H1 (cell line): ENCODE measurements at regions not wholly inside any gene's neighbourhood (a gene's known extent, or its start where the extent isn't known, plus 50 kb on each side); places are given as distances from the start of the nearest gene placed in this dataset.

Experiments
- CTCF ChIA-PET: fragments of 300-600 bp; sonication (Branson Sonifier 250); formaldehyde crosslinking; loops from one replicate; lab custom pipeline; 2021; ENCODE audit not compliant: partially characterized antibody; lab: Charles Lee
- POLR2A ChIA-PET: fragments of 300-600 bp; sonication (Branson Sonifier 250); formaldehyde crosslinking; loops from one replicate; lab custom pipeline; 2021; ENCODE audit warnings: inconsistent platforms; ENCODE audit not compliant: partially characterized antibody; lab: Charles Lee
- DNase-seq, 2 experiments: peaks; one replicate each; pipeline versions ENCODE4 v3.0.0 to v3.0.0-alpha.2; 2010 to 2022; ENCODE audit warnings: low spot score in 2 of 2, low read depth in 1 of 2, mixed read lengths in 1 of 2
- FAIRE-seq: peaks from 2 replicates; lab custom pipeline; 2011; peaks lifted over from hg19 to GRCh38; lab: Jason Lieb, UNC
- H2AFZ ChIP-seq: 2 replicates; pipeline ENCODE4 v1.8.1; 2012; ENCODE audit warnings: low read length, inconsistent platforms
- H2AK5ac ChIP-seq: 2 replicates; pipeline ENCODE4 v1.6.1; 2013; ENCODE audit warnings: low read depth, low read length
- H2BK120ac ChIP-seq: replicated peaks from 2 replicates; pipeline ENCODE3; 2013; ENCODE audit warnings: low read depth, low read length, inconsistent platforms
- H2BK12ac ChIP-seq: 2 replicates; pipeline ENCODE4 v1.6.1; 2013; ENCODE audit warnings: low read depth, low read length
- H2BK15ac ChIP-seq: 2 replicates; pipeline ENCODE4 v1.6.1; 2013; ENCODE audit warnings: low read length
- H2BK20ac ChIP-seq: 2 replicates; pipeline ENCODE4 v1.6.1; 2013; ENCODE audit warnings: low read length
- H2BK5ac ChIP-seq: 2 replicates; pipeline ENCODE4 v1.6.1; 2013; ENCODE audit warnings: low read depth, low read length
- H3K14ac ChIP-seq: 2 replicates; pipeline ENCODE4 v1.6.1; 2013; ENCODE audit warnings: inconsistent platforms; ENCODE audit not compliant: insufficient read length
- H3K18ac ChIP-seq: 2 replicates; pipeline ENCODE4 v1.6.1; 2013; ENCODE audit warnings: low read length; ENCODE audit errors: extremely low read depth
- H3K23ac ChIP-seq: 2 replicates; pipeline ENCODE4 v1.6.1; 2013; ENCODE audit warnings: inconsistent platforms; ENCODE audit not compliant: insufficient read length
- H3K23me2 ChIP-seq: 2 replicates; pipeline ENCODE4 v1.6.1; 2013; ENCODE audit warnings: low read depth, low read length
- H3K27ac ChIP-seq: 2 replicates; pipeline ENCODE4 v1.6.1; 2011; ENCODE audit warnings: low read depth, low read length, inconsistent platforms
- H3K27me3 ChIP-seq, 4 experiments: replicated peaks in 1 of 4; 1 replicate in 1 of 4; 2 replicates in 3 of 4; pipeline versions ENCODE4 v1.6.1 to v1.8.1; 2011 to 2013; ENCODE audit warnings: low read length in 3 of 4, mild to moderate bottlenecking in 3 of 4, inconsistent platforms in 2 of 4, mixed read lengths in 2 of 4, moderate library complexity in 1 of 4; ENCODE audit not compliant: control insufficient read depth in 3 of 4, insufficient read depth in 3 of 4; ENCODE audit errors: extremely low read depth in 1 of 4
- H3K36me3 ChIP-seq, 4 experiments: 2 replicates each; pipeline versions ENCODE4 v1.6.1 to v1.8.1; 2011 to 2013; ENCODE audit warnings: mild to moderate bottlenecking in 4 of 4, low read length in 3 of 4, moderate library complexity in 2 of 4, control low read depth in 1 of 4, inconsistent platforms in 1 of 4; ENCODE audit not compliant: insufficient read depth in 4 of 4, control insufficient read depth in 2 of 4
- H3K4ac ChIP-seq: replicated peaks from 2 replicates; pipeline ENCODE3; 2013; ENCODE audit warnings: low read length, low read depth, mixed read lengths, inconsistent platforms; ENCODE audit not compliant: insufficient read length
- H3K4me1 ChIP-seq, 4 experiments: replicated peaks in 1 of 4; 1 replicate in 1 of 4; 2 replicates in 3 of 4; pipeline versions ENCODE4 v1.6.1 to v1.8.1; 2011 to 2013; ENCODE audit warnings: low read length in 3 of 4, inconsistent platforms in 2 of 4, mixed read lengths in 1 of 4; ENCODE audit not compliant: insufficient read depth in 4 of 4, control insufficient read depth in 3 of 4
- H3K4me2 ChIP-seq, 2 experiments: 2 replicates each; pipeline versions ENCODE4 v1.6.1 to v1.8.1; 2011 to 2013; ENCODE audit warnings: low read depth in 2 of 2, low read length in 2 of 2, control low read depth in 1 of 2, inconsistent platforms in 1 of 2, mild to moderate bottlenecking in 1 of 2; ENCODE audit not compliant: insufficient read depth in 1 of 2
- H3K4me3 ChIP-seq, 4 experiments: fragments of 200-600, 300-600 bp in 1 of 4; sonication (generic), shearing (Covaris generic), sonication (Bioruptor Twin) in 1 of 4; 2 replicates each; pipeline versions ENCODE4 v1.5.1 to v1.8.1; 2011 to 2016; ENCODE audit warnings: low read length in 4 of 4, low read depth in 3 of 4, control low read depth in 2 of 4, inconsistent platforms in 2 of 4, mild to moderate bottlenecking in 2 of 4, mixed read lengths in 1 of 4, moderate library complexity in 1 of 4; ENCODE audit not compliant: insufficient read depth in 2 of 4; ENCODE audit errors: extremely low read depth in 1 of 4
- H3K56ac ChIP-seq: replicated peaks from 2 replicates; pipeline ENCODE3; 2013; ENCODE audit warnings: low read depth, mild to moderate bottlenecking, mixed read lengths, low read length, inconsistent platforms; ENCODE audit not compliant: insufficient read length
- H3K79me1 ChIP-seq: 2 replicates; pipeline ENCODE4 v1.6.1; 2013; ENCODE audit warnings: low read depth, low read length, control low read depth
- H3K79me2 ChIP-seq, 2 experiments: 2 replicates each; pipeline versions ENCODE4 v1.6.1 to v1.8.1; 2012 to 2013; ENCODE audit warnings: low read length in 2 of 2, mild to moderate bottlenecking in 2 of 2, inconsistent platforms in 1 of 2; ENCODE audit not compliant: insufficient read depth in 2 of 2, control insufficient read depth in 1 of 2
- H3K9ac ChIP-seq, 4 experiments: replicated peaks in 1 of 4; 1 replicate in 1 of 4; 2 replicates in 3 of 4; pipeline versions ENCODE4 v1.6.1 to v1.8.1; 2011 to 2013; ENCODE audit warnings: low read depth in 3 of 4, low read length in 3 of 4, control low read depth in 2 of 4, mild to moderate bottlenecking in 2 of 4, moderate library complexity in 2 of 4, inconsistent platforms in 1 of 4; ENCODE audit errors: extremely low read depth in 1 of 4
- H3K9me3 ChIP-seq, 2 experiments: 2 replicates each; pipeline versions ENCODE4 v1.6.1 to v1.8.1; 2012 to 2013; ENCODE audit warnings: mild to moderate bottlenecking in 2 of 2, moderate library complexity in 2 of 2, control low read depth in 1 of 2, inconsistent platforms in 1 of 2, low read depth in 1 of 2, low read length in 1 of 2, mixed read lengths in 1 of 2; ENCODE audit not compliant: insufficient read depth in 2 of 2
- H4K20me1 ChIP-seq, 2 experiments: replicated peaks in 1 of 2; 2 replicates each; pipeline versions ENCODE3 to v1.8.1; 2011 to 2013; ENCODE audit warnings: inconsistent platforms in 2 of 2, low read length in 2 of 2, mild to moderate bottlenecking in 1 of 2; ENCODE audit not compliant: insufficient read depth in 2 of 2, control insufficient read depth in 1 of 2
- H4K5ac ChIP-seq: 2 replicates; pipeline ENCODE4 v1.6.1; 2013; ENCODE audit warnings: low read length, low read depth, mixed read lengths, inconsistent platforms; ENCODE audit not compliant: insufficient read length
- H4K8ac ChIP-seq: 2 replicates; pipeline ENCODE4 v1.8.0; 2013; ENCODE audit warnings: mild to moderate bottlenecking, moderate library complexity, low read length, inconsistent platforms; ENCODE audit not compliant: insufficient read depth; ENCODE audit errors: extremely low read depth
- H4K91ac ChIP-seq: replicated peaks from 2 replicates; pipeline ENCODE3; 2013; ENCODE audit warnings: low read length, mixed read lengths, inconsistent platforms; ENCODE audit not compliant: insufficient read length
- BRCA1 ChIP-seq: IDR thresholded peaks from 2 replicates; pipeline ENCODE4 v1.6.1; 2012; ENCODE audit warnings: low read depth, low read length, improper control_type of control experiment
- SP1 ChIP-seq: IDR thresholded peaks from 2 replicates; pipeline ENCODE4 v1.6.1; 2011; ENCODE audit warnings: low read depth, low read length
- WGBS, 2 experiments: shearing (Covaris generic) in 1 of 2; methylation state at CpG; one replicate each; pipeline versions ENCODE4 v1.1.6 to v1.1.7; 2013 to 2015; ENCODE audit warnings: low lambda C conversion rate in 2 of 2, mixed read lengths in 2 of 2, inconsistent platforms in 1 of 2, low coverage in 1 of 2, missing lambda C conversion rate in 1 of 2; ENCODE audit not compliant: insufficient replicate concordance in 2 of 2, insufficient coverage in 1 of 2, insufficient read length in 1 of 2; ENCODE audit errors: extremely low coverage in 1 of 2, missing lambda C conversion rate in 1 of 2; 5-methylcytosine and 5-hydroxymethylcytosine counted together

GRCh38 chr2:7722212-7722910 is 805.1 kb downstream of the RNF144A start:
- Histone ChIP-seq H3K18ac (no peak overlapping the region), H3K27me3 (no peaks in the 10 kb centered on the region), H3K23ac (no peak overlapping the region), H3K79me1 (no peaks in the 10 kb centered on the region), H3K4me1 (peaks cover 0 to 4% (median 0%) of the 10 kb centered on the region in 4 experiments; a peak in 2 of 7 replicates), H2BK20ac (no peak overlapping the region), H3K9me3 (no peaks in the 10 kb centered on the region), H3K4me3 (no peak overlapping the region), H3K4me2 (no peak overlapping the region), H2BK120ac (peak overlapping the region; percentile 55), H3K56ac (no peak overlapping the region), H4K5ac (no peak overlapping the region), H3K9ac (no peak overlapping the region), H2BK12ac (no peak overlapping the region), H4K91ac (no peak overlapping the region), H4K8ac (no peak overlapping the region), H3K14ac (no peak overlapping the region), H2AK5ac (no peak overlapping the region; the same call in 1 of the 2 replicates), H2BK15ac (no peak overlapping the region), H3K23me2 (no peaks in the 10 kb centered on the region)
- POLR2A ChIA-PET: no interaction called here
- FAIRE-seq (no peak), DNase-seq (no peak)
- CTCF ChIA-PET: interaction anchor here (1.4 kb wide), 1 partner anchor 51 kb away, joined by 4 read pairs; no protein-coding TSS in a partner anchor
- TF ChIP-seq BRCA1 (no peak), SP1 (no peak)
- TF ChIP-seq, all 59 proteins: peak for 0
- Histone ChIP-seq H2BK5ac (no peak overlapping the region), H4K20me1 (no peaks in the 10 kb centered on the region), H3K4ac (no peak overlapping the region), H3K79me2 (no peaks in the 10 kb centered on the region), H3K27ac (no peak overlapping the region), H2AFZ (no peak overlapping the region), H3K36me3 (no peaks in the 10 kb centered on the region)
- 92% methylated on average over 13 of the region's 13 CpGs; no CpG with 5 or more reads in 1 of the 2 experiments for WGBS, 2 experiments
